GM12873 (cell line): ENCODE measurements at regions not wholly inside any gene's neighbourhood (a gene's known extent, or its start where the extent isn't known, plus 50 kb on each side); places are given as distances from the start of the nearest gene placed in this dataset.

ENCODE experiments used
- TF ChIP-seq, protein P1 (sequence below): IDR thresholded peaks from 2 replicates; pipeline ENCODE4 v1.5.1; 2012; ENCODE audit warnings: low read depth, mild to moderate bottlenecking, moderate library complexity, low read length, control low read depth; ENCODE audit not compliant: insufficient read depth; ENCODE audit errors: missing control alignments

DNA sequence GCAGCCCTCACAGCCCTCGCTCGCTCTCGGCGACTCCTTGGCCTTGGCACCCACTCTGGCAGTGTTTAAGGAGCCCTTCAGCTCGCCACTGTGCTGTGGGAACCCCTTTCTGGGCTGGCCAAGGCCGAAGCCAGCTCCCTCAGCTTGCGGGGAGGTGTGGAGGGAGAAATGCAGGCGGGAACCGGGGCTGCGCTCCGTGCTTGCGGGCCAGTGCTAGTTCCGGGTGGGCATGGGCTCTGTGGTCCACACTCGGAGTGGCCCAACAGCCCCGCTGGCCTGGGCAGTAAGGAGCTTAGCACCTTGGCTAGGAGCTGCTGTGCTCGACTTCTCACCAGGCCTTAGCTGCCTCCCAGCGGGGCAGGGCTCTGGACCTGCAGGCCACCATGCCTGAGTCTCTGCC lies 192.6 kb downstream of the COX18 start:
- TF ChIP-seq, protein P1, sequence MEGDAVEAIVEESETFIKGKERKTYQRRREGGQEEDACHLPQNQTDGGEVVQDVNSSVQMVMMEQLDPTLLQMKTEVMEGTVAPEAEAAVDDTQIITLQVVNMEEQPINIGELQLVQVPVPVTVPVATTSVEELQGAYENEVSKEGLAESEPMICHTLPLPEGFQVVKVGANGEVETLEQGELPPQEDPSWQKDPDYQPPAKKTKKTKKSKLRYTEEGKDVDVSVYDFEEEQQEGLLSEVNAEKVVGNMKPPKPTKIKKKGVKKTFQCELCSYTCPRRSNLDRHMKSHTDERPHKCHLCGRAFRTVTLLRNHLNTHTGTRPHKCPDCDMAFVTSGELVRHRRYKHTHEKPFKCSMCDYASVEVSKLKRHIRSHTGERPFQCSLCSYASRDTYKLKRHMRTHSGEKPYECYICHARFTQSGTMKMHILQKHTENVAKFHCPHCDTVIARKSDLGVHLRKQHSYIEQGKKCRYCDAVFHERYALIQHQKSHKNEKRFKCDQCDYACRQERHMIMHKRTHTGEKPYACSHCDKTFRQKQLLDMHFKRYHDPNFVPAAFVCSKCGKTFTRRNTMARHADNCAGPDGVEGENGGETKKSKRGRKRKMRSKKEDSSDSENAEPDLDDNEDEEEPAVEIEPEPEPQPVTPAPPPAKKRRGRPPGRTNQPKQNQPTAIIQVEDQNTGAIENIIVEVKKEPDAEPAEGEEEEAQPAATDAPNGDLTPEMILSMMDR: no peak

DNA sequence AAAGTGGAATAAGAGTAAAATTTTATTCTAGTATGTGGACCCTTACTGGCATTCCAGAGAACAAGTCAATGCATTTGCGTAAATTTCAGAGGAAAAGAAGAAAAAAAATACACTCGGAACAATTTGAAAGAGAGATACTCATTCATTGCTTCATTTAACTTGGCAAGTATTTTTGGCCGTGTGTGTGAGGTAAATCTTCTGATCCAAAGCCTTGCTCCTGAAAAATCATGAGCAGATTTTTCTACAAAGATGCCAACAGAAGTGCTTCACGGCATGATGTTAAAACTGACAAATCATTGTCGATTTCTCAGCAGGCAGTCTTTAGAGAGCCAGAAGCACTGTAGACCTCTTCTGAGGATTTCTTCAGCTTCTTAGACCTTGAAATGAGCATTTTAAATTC lies 194.0 kb downstream of the COX18 start:
- TF ChIP-seq, protein P1: no peak

DNA sequence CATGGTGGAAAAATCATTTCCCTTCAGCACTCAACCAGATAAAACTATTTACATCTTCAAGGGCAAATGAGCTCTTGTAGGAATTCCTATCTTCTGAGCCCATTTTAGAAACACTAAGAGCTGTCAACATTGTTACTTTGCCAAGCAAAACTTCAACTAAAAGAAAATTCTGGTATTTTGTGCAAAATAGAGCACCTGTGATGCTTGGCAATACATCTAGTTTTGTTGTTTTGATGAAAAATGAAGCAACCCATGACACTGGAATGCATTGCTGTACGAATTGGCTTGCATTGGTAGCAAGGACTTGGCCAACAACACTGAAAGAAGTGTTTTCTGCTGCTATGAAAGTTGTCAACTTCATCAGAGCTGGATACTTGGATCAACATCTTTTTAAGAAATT lies 194.4 kb downstream of the COX18 start:
- TF ChIP-seq, protein P1: no peak

DNA sequence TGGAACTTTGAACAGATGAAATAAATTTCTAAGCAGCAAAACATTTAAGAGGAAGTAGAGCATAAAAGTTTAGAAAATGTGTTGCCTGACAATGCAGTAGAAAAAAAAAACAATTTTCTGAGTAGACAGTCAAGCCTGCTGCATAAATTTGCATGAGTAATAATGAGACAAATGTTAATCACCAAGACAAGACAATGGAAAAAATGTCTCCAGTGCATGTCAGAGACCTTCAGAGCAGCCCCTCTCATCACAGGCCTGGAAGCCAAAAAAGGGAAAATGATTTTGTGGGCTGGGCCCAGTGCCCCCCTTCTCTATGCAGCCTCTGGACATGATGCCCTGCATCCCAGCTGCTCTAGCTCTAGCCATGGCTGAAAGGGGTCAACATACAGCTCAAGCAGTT lies 204.6 kb downstream of the COX18 start:
- TF ChIP-seq, protein P1: no peak

DNA sequence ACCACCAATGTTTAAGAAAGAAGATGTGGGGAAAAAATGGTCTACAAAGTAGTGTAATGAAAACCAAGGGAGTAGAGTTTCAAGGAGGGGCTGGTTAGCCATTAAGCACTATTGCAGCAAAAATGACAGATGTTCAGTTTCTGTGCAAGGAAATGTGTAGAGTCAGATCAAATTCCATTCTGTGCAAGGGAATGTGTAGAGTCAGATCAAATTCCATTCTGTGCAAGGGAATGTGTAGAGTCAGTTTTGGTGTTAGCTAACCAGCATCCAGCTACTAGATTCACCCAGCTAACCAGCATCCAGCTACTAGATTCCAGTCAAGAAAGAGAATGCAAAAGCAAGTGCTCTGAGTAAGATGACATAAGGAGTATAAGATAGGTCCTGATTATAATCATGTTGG lies 208.8 kb downstream of the COX18 start:
- TF ChIP-seq, protein P1: no peak

DNA sequence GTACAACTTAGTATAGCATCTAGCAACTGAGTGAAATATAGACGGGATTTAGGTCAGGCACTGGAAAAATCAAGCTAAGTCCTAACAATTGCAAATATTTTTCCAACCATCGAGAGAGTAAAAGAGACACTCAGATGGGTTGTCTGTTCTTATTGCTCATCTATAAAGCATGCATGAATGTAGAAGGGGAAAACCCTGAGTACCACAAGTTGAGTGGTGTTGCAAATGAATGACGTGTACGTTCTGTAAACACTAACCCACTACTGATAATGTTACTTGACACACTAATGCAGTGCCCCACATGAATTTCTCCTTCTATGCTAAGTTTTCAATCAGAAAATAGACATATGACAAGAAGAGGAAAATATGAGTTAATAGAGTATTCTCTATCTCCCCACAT lies 211.2 kb downstream of the COX18 start:
- TF ChIP-seq, protein P1: no peak

DNA sequence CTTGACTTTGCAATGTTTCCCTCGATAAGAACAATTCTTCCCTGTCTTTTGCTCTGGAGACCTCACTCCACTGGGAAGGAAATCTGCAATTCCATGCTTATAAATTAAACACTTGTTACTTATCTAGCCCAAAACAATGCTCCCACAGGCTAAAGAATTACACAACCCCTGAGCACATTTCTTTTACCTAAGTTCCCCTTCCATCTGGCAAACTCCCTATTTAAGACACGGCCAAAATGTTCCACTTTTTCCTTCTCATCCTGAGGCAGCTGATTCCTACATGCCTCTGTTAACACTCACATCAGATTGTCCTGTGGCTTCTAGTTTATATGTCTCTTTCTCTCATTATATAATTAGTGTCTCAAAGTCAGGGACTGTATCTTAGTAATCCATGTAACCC lies 211.7 kb downstream of the COX18 start:
- TF ChIP-seq, protein P1: no peak
